C4-2B (cell line): ENCODE measurements at regions not wholly inside any gene's neighbourhood (a gene's known extent, or its start where the extent isn't known, plus 50 kb on each side); places are given as distances from the start of the nearest gene placed in this dataset.

ENCODE experiments used
- ZFX ChIP-seq: fragments of 450-650 bp; IDR thresholded peaks from 2 replicates; pipeline ENCODE4 v1.6.1; 2017
- TF ChIP-seq, protein P1 (sequence below): fragments of 450-650 bp; conservative IDR thresholded peaks from 2 replicates; pipeline ENCODE4 v1.5.1; 2017; ENCODE audit warnings: mild to moderate bottlenecking

DNA sequence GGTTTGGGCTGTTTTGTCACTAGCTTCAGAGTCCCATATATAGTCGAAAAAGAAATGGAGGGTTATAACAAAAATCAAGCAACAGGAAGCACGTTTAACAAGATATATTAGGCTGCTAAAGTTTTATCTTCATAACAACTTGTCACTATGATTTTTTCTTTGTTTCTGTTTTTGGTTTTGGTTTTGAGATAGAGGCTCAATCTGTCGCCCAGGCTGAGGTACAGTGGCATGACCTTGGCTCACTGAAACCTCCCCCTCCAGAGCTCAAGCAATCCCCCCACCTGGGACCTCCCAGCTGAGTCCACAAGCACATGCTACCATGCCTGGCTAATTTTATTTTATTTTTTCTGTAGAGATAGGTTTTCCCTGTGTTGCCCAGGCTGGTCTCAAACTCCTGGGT, 2664.4 kb downstream of the ARAP2 start:
- TF ChIP-seq, protein P1, sequence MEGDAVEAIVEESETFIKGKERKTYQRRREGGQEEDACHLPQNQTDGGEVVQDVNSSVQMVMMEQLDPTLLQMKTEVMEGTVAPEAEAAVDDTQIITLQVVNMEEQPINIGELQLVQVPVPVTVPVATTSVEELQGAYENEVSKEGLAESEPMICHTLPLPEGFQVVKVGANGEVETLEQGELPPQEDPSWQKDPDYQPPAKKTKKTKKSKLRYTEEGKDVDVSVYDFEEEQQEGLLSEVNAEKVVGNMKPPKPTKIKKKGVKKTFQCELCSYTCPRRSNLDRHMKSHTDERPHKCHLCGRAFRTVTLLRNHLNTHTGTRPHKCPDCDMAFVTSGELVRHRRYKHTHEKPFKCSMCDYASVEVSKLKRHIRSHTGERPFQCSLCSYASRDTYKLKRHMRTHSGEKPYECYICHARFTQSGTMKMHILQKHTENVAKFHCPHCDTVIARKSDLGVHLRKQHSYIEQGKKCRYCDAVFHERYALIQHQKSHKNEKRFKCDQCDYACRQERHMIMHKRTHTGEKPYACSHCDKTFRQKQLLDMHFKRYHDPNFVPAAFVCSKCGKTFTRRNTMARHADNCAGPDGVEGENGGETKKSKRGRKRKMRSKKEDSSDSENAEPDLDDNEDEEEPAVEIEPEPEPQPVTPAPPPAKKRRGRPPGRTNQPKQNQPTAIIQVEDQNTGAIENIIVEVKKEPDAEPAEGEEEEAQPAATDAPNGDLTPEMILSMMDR = no peak
- no peak for TF ChIP-seq ZFX
